HEK293T (cell line): ENCODE measurements at regions not wholly inside any gene's neighbourhood (a gene's known extent, or its start where the extent isn't known, plus 50 kb on each side); places are given as distances from the start of the nearest gene placed in this dataset.

Experiments used
- CTCF ChIA-PET: fragments of 350-600 bp; formaldehyde crosslinking; extraction: SDS; loops from one replicate; lab custom pipeline; 2021; ENCODE audit warnings: antibody characterized with exemption, inconsistent platforms; lab: Yijun Ruan, JAX
- POLR2A ChIA-PET: fragments of 350-600 bp; formaldehyde crosslinking; extraction: SDS; loops from one replicate; lab custom pipeline; 2020; ENCODE audit warnings: antibody characterized with exemption, inconsistent platforms; lab: Yijun Ruan, JAX
- DNase-seq: peaks from one replicate; pipeline ENCODE4 v3.0.0; 2012; ENCODE audit warnings: mixed read lengths; ENCODE audit errors: extremely low spot score
- ARNT ChIP-seq: fragments of 450-650 bp; IDR thresholded peaks from 2 replicates; pipeline ENCODE4 v1.6.1; 2017; ENCODE audit warnings: mild to moderate bottlenecking
- BHLHE40 ChIP-seq: fragments of 450-650 bp; IDR thresholded peaks from 2 replicates; pipeline ENCODE4 v1.6.1; 2016; ENCODE audit warnings: mild to moderate bottlenecking, moderate library complexity, borderline replicate concordance
- CTBP1 ChIP-seq: fragments of 450-650 bp; IDR thresholded peaks from 2 replicates; pipeline ENCODE4 v1.6.1; 2016; ENCODE audit warnings: borderline replicate concordance
- ELF4 ChIP-seq: fragments of 450-650 bp; IDR thresholded peaks from 2 replicates; pipeline ENCODE4 v1.6.1; 2017; ENCODE audit warnings: antibody characterized with exemption
- FOXA1 ChIP-seq: fragments of 450-650 bp; IDR thresholded peaks from 2 replicates; pipeline ENCODE4 v1.6.1; 2016; ENCODE audit warnings: mild to moderate bottlenecking
- FOXK2 ChIP-seq: fragments of 450-650 bp; IDR thresholded peaks from 2 replicates; pipeline ENCODE4 v1.6.1; 2016; ENCODE audit warnings: mild to moderate bottlenecking
- FOXM1 ChIP-seq: fragments of 450-650 bp; IDR thresholded peaks from 2 replicates; pipeline ENCODE4 v1.6.1; 2017; ENCODE audit warnings: mild to moderate bottlenecking, borderline replicate concordance
- HDGF ChIP-seq: fragments of 450-650 bp; IDR thresholded peaks from 2 replicates; pipeline ENCODE4 v1.6.1; 2017; ENCODE audit warnings: antibody characterized with exemption, borderline replicate concordance
- L3MBTL2 ChIP-seq: fragments of 450-650 bp; conservative IDR thresholded peaks from 2 replicates; pipeline ENCODE4 v1.6.1; 2016; ENCODE audit warnings: mild to moderate bottlenecking
- LEF1 ChIP-seq: fragments of 450-650 bp; IDR thresholded peaks from 2 replicates; pipeline ENCODE4 v1.6.1; 2017; ENCODE audit warnings: mild to moderate bottlenecking, borderline replicate concordance
- NFRKB ChIP-seq: fragments of 450-650 bp; IDR thresholded peaks from 2 replicates; pipeline ENCODE4 v1.6.1; 2016; ENCODE audit warnings: mild to moderate bottlenecking, moderate library complexity
- PKNOX1 ChIP-seq: fragments of 450-650 bp; IDR thresholded peaks from 2 replicates; pipeline ENCODE4 v1.6.1; 2016
- SP1 ChIP-seq: fragments of 450-650 bp; IDR thresholded peaks from 2 replicates; pipeline ENCODE4 v1.6.1; 2017
- SUZ12 ChIP-seq: fragments of 450-650 bp; IDR thresholded peaks from 2 replicates; pipeline ENCODE4 v1.6.1; 2016; ENCODE audit warnings: mild to moderate bottlenecking
- TARDBP ChIP-seq: fragments of 450-650 bp; IDR thresholded peaks from 2 replicates; pipeline ENCODE4 v1.6.1; 2016
- ZNF384 ChIP-seq: fragments of 450-650 bp; IDR thresholded peaks from 2 replicates; pipeline ENCODE4 v1.6.1; 2016

DNA sequence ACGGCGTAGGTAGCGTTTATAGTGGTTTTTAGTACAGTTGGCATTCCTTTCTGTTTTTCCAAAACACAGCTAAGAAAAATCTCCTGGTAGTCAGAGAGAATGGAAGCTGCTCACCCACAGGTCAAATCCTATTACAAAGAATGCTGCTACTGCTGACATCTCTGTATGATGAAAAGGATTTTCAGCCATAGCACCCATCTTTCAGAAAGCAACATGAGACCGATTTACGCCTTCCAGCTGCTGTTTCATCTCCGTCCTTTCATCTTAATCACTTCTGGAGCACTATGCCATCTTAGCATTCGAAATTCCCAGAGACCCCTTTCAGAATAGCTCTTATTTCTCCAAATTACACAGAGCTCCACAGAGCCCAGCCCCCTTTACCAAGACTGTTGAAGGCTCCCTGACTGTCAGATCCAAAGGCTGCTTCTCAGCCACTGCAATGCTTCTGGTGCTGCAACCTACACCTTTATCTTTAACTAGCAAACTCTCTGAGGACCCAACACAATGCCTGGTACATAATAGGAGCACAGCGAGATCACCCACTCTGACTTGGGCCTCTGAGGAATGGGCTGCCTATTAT lies 211.8 kb downstream of the NEDD1 start:
- TF ChIP-seq ZNF384 (no peak), L3MBTL2 (no peak), ARNT (no peak), ELF4 (no peak), TARDBP (no peak), BHLHE40 (no peak), PKNOX1 (no peak), FOXA1 (no peak), FOXK2 (no peak), LEF1 (no peak), HDGF (no peak), SUZ12 (no peak), SP1 (no peak), CTBP1 (no peak), NFRKB (no peak), FOXM1 (no peak)
- CTCF ChIA-PET: no interaction called here
- no peak for DNase-seq
- POLR2A ChIA-PET: no interaction called here

DNA sequence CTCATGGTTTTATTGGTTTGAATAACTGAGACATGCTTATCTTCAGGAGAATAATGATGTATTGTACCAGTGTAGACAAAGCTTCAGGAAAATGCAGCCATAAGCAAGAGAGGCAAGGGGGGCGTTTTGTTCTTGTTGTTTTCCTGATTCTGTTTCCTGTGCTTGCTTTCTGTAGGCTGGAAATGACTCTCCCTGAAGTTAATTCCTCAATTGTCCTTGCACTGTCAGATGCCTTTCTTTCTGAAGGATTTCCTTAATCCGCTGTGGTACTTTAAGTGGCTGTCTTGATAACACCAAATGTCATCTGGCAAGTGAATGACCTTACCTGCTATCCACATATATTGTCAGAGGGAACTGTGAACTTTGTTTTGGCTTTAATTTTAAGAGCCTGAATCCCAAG lies 220.0 kb downstream of the NEDD1 start:
- no peak for DNase-seq
- no peak for TF ChIP-seq PKNOX1
- no peak for TF ChIP-seq SUZ12
- no peak for TF ChIP-seq TARDBP
- no peak for TF ChIP-seq ARNT
- no peak for TF ChIP-seq LEF1
- TF ChIP-seq HDGF: no peak
- TF ChIP-seq ZNF384: no peak
- no peak for TF ChIP-seq FOXM1
- no peak for TF ChIP-seq CTBP1
- TF ChIP-seq ELF4: no peak
- no peak for TF ChIP-seq FOXK2
- no peak for TF ChIP-seq SP1
- no peak for TF ChIP-seq BHLHE40
- ChIA-PET CTCF (no interaction called here), POLR2A (no interaction called here)

GRCh38 chr12:97131220-97131981 lies 224.3 kb downstream of the NEDD1 start:
- no peak for DNase-seq
- CTCF ChIA-PET: no interaction called here
- TF ChIP-seq BHLHE40: no peak
- TF ChIP-seq PKNOX1: no peak
- no peak for TF ChIP-seq CTBP1
- no peak for TF ChIP-seq HDGF
- TF ChIP-seq FOXM1: no peak
- no peak for TF ChIP-seq ZNF384
- TF ChIP-seq FOXA1: no peak
- no peak for TF ChIP-seq TARDBP
- TF ChIP-seq SP1: no peak
- POLR2A ChIA-PET: no interaction called here

- ChIA-PET CTCF (no interaction called here), POLR2A (no interaction called here)
- no peak for DNase-seq
- no peak for TF ChIP-seq ARNT
- TF ChIP-seq FOXK2: no peak
- no peak for TF ChIP-seq LEF1
- no peak for TF ChIP-seq ZNF384
- TF ChIP-seq SP1: no peak
- TF ChIP-seq PKNOX1: no peak
These were observed 225.2 kb downstream of the NEDD1 start for GRCh38 chr12:97132270-97132669.

DNA sequence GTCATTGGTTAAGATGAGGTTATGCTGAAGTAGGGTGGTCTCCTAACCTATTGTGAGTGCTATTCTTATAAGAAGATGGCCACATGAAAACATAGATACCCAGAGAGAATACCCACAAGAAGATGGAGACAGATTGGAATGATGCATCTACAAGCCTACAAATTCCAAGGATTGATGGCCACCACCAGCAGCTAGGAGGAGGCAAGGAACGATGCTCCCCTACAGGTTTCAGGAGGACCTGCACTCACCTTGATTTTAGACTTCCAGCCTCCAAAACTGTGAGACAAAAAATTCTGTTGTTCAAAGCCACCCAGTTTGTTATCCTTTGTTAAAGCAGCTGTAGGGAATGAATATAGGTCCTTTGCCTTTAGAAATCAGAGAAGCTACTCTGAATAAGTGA lies 227.4 kb downstream of the NEDD1 start:
- ChIA-PET CTCF (no interaction called here), POLR2A (no interaction called here)
- DNase-seq: no peak
- TF ChIP-seq SUZ12 (no peak), SP1 (no peak), FOXA1 (no peak), TARDBP (no peak), PKNOX1 (no peak), BHLHE40 (no peak), ELF4 (no peak), LEF1 (no peak), HDGF (no peak), CTBP1 (no peak), NFRKB (no peak), ZNF384 (no peak)
